ENCODE measurements at regions not wholly inside any gene's neighbourhood (a gene's known extent, or its start where the extent isn't known, plus 50 kb on each side); places are given as distances from the start of the nearest gene placed in this dataset.

DNA sequence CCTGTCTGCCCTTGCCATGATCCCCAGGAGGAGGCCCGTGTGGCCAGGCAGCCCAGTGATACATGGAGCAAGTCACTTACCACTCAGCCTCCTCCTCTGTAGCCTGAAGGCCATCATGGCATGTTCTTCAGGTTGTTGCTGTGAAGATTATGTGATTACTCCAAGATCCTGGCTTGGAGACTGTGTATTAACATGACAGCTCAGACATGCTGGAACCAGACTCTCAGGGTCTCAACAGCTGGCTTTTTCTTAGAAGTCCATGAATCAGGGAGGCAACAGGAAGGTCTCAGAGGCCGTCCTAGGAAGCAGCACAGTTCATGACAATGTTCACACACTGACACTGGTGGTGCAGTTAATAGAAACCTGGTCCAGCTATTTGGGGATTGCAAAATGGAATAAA, 158.6 kb upstream of the TWIST2 start:
- DNase-seq (ENCODE audit: low read depth in 1 of 2, low spot score in 1 of 2): no peak
- H3K4me3 ChIP-seq (replicated peaks; ENCODE audit: insufficient read depth, low read length): no peak overlapping the region
- no peak overlapping the region for H3K27ac ChIP-seq (replicated peaks)
- TF ChIP-seq, protein P1, sequence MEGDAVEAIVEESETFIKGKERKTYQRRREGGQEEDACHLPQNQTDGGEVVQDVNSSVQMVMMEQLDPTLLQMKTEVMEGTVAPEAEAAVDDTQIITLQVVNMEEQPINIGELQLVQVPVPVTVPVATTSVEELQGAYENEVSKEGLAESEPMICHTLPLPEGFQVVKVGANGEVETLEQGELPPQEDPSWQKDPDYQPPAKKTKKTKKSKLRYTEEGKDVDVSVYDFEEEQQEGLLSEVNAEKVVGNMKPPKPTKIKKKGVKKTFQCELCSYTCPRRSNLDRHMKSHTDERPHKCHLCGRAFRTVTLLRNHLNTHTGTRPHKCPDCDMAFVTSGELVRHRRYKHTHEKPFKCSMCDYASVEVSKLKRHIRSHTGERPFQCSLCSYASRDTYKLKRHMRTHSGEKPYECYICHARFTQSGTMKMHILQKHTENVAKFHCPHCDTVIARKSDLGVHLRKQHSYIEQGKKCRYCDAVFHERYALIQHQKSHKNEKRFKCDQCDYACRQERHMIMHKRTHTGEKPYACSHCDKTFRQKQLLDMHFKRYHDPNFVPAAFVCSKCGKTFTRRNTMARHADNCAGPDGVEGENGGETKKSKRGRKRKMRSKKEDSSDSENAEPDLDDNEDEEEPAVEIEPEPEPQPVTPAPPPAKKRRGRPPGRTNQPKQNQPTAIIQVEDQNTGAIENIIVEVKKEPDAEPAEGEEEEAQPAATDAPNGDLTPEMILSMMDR (IDR thresholded peaks at IDR 0.05; ENCODE audit: insufficient read depth, low read length): no peak
- H3K27me3 ChIP-seq (ENCODE audit: insufficient read depth, poor library complexity, severe bottlenecking): no peaks in the 10 kb centered on the region

DNA sequence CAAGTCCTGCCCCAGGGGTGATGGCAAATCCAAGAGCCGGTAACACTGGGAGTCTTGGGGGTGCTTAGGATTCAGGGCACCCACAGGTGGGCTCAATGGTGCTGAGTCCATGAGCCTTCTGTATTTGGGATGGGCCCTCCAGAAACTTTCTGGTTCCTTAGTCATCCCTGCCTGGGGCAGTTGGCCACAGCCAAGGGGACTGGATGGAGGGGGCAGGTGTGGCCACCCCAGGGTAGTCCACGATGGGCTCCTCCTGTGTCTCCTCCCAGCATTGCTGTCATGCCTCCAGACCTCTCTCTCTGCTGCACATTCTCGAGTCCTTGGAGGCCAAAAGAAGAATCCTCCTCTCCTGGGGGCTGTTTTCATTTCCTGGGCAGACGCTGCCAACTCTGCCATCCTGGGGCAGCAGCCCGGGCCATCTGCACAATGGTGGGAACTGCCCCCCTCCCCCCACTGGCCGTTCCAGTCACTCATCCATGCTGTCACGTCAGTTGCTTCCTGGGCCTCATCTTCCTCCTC, 158.0 kb upstream of the TWIST2 start:
- no peak overlapping the region for H3K4me3 ChIP-seq (replicated peaks; ENCODE audit: insufficient read depth, low read length)
- H3K27me3 ChIP-seq (ENCODE audit: insufficient read depth, poor library complexity, severe bottlenecking): no peaks in the 10 kb centered on the region
- DNase-seq (ENCODE audit: low read depth in 1 of 2, low spot score in 1 of 2): no peak
- no peak overlapping the region for H3K27ac ChIP-seq (replicated peaks)
- TF ChIP-seq, protein P1 (IDR thresholded peaks at IDR 0.05; ENCODE audit: insufficient read depth, low read length): no peak

DNA sequence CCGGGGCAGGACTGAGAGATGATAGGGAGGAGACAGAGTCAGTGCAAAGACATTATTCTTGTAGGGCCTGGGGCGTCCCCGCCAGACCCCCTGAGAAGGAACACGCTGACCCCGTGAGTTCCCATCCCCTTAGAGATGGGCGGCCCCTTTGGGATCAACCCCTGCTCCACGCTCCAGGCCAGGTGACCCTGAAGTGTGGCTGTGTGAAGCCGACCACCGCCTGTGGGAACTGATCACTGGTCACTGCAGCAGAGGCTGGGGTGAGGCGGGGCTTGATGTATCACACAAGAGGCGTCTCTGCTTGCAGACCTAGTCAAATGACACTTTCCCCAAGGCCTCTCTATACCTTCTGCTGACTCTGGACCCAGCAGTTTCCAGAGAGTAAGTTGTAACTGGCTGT, 157.4 kb upstream of the TWIST2 start:
- no peaks in the 10 kb centered on the region for H3K27me3 ChIP-seq (ENCODE audit: insufficient read depth, poor library complexity, severe bottlenecking)
- H3K4me3 ChIP-seq (replicated peaks; ENCODE audit: insufficient read depth, low read length): no peak overlapping the region
- H3K27ac ChIP-seq (replicated peaks): no peak overlapping the region
- no peak for DNase-seq (ENCODE audit: low read depth in 1 of 2, low spot score in 1 of 2)
- TF ChIP-seq SPI1 (IDR thresholded peaks at IDR 0.05; ENCODE audit: borderline replicate concordance, low read depth) (no peak), POLR2AphosphoS5 (IDR thresholded peaks at IDR 0.05; ENCODE audit: low read depth) (no peak), GABPA (IDR thresholded peaks at IDR 0.05; ENCODE audit: low read depth) (no peak)
- TF ChIP-seq, protein P1 (IDR thresholded peaks at IDR 0.05; ENCODE audit: insufficient read depth, low read length): no peak
- TF ChIP-seq, protein P2, sequence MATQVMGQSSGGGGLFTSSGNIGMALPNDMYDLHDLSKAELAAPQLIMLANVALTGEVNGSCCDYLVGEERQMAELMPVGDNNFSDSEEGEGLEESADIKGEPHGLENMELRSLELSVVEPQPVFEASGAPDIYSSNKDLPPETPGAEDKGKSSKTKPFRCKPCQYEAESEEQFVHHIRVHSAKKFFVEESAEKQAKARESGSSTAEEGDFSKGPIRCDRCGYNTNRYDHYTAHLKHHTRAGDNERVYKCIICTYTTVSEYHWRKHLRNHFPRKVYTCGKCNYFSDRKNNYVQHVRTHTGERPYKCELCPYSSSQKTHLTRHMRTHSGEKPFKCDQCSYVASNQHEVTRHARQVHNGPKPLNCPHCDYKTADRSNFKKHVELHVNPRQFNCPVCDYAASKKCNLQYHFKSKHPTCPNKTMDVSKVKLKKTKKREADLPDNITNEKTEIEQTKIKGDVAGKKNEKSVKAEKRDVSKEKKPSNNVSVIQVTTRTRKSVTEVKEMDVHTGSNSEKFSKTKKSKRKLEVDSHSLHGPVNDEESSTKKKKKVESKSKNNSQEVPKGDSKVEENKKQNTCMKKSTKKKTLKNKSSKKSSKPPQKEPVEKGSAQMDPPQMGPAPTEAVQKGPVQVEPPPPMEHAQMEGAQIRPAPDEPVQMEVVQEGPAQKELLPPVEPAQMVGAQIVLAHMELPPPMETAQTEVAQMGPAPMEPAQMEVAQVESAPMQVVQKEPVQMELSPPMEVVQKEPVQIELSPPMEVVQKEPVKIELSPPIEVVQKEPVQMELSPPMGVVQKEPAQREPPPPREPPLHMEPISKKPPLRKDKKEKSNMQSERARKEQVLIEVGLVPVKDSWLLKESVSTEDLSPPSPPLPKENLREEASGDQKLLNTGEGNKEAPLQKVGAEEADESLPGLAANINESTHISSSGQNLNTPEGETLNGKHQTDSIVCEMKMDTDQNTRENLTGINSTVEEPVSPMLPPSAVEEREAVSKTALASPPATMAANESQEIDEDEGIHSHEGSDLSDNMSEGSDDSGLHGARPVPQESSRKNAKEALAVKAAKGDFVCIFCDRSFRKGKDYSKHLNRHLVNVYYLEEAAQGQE (IDR thresholded peaks at IDR 0.05; ENCODE audit: insufficient replicate concordance, low read depth): no peak

DNA sequence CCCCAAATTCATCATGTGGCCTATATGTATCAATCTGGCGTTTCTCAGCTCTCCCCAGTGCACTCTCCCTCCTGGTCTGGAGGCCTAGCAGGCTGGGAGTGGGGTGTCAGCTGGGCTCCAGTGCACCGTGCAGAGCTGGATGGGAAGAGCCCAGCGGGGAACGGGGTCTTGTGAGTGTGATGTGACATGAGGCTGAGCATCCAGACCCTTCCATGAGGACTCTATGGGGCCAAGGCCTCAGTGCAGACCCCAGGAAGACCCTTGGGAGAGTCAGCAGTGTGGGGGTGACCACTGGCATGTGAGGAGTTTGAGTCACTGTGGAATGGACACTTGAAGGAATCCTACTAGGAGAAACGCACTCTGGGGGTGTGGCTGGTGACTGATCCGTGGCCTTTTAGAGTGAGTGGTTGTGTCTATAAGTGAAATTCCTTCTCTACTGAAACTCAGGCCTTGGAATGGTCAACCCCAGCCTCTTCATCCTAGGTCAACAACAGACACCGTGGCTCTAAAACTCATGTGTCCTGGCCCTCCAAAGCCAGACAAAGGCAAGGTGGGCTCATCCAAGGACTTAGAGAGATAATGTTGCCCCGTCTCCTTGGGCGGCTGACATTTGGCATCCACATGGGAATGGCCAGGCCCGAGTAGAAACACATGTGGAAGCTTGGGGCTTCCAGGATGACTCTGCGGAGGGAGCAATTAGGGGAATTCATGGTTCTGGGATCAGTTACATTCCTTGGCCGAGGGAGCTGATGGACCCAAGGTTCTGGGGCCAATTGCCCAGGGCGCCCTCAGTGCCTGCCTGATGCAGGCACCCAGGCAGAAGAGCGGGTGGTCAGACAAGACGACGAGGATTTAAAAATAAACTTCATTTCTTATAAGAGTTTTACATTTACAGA, 156.0 kb upstream of the TWIST2 start:
- H3K27ac ChIP-seq (replicated peaks): no peak overlapping the region
- no peak for DNase-seq (ENCODE audit: low read depth in 1 of 2, low spot score in 1 of 2)
- no peaks in the 10 kb centered on the region for H3K27me3 ChIP-seq (ENCODE audit: insufficient read depth, poor library complexity, severe bottlenecking)
- no peak for TF ChIP-seq GABPA (IDR thresholded peaks at IDR 0.05; ENCODE audit: low read depth)
- no peak for TF ChIP-seq POLR2AphosphoS5 (IDR thresholded peaks at IDR 0.05; ENCODE audit: low read depth)
- no peak overlapping the region for H3K4me3 ChIP-seq (replicated peaks; ENCODE audit: insufficient read depth, low read length)

DNA sequence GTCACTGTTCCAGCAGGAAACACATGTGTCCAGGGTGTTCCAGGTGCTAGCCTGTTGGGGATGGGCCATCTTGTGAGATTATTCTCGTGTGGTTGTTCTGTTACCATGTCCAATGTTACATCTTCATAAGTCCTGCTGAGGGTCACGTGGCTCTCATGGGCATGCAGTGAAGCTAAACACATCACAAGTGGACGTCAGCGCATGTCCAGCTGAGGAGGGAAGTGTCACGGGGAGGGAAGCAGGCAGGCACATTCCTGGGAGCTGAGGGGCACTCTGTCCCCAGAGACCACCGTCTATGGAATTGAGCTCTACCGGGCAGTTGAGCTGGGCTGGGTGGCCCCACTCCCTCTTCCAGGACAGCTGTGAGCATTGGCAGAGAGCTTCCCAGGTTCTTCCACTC, 155.3 kb upstream of the TWIST2 start:
- no peak overlapping the region for H3K27ac ChIP-seq (replicated peaks)
- no peak for DNase-seq (ENCODE audit: low read depth in 1 of 2, low spot score in 1 of 2)
- TF ChIP-seq, protein P1 (IDR thresholded peaks at IDR 0.05; ENCODE audit: insufficient read depth, low read length): no peak
- TF ChIP-seq SPI1 (IDR thresholded peaks at IDR 0.05; ENCODE audit: borderline replicate concordance, low read depth): no peak
- no peak for TF ChIP-seq GABPA (IDR thresholded peaks at IDR 0.05; ENCODE audit: low read depth)
- TF ChIP-seq POLR2AphosphoS5 (IDR thresholded peaks at IDR 0.05; ENCODE audit: low read depth): no peak
- TF ChIP-seq, protein P2 (IDR thresholded peaks at IDR 0.05; ENCODE audit: insufficient replicate concordance, low read depth): no peak

More for the DNA sequence above, 155.3 kb upstream of the TWIST2 start:
- H3K4me3 ChIP-seq (replicated peaks; ENCODE audit: insufficient read depth, low read length): no peak overlapping the region
- no peaks in the 10 kb centered on the region for H3K27me3 ChIP-seq (ENCODE audit: insufficient read depth, poor library complexity, severe bottlenecking)

Data from HL-60 (cell line).